ENCODE measurements at regions not wholly inside any gene's neighbourhood (a gene's known extent, or its start where the extent isn't known, plus 50 kb on each side); places are given as distances from the start of the nearest gene placed in this dataset.
A peak's percentile ranks its signal among the peaks of the same experiment; 100 is the strongest.

- TF ChIP-seq CHD7 (IDR thresholded peaks at IDR 0.05; ENCODE audit: insufficient replicate concordance, low read length), result no peak
- TF ChIP-seq CEBPB (IDR thresholded peaks at IDR 0.05; ENCODE audit: low read depth, low read length), result peak; percentile 58; the same call in 1 of the 2 replicates
Observed at GRCh38 chr18:34951625-34952379, 89.4 kb upstream of the MAPRE2 start (continued).

Measured in H1 (cell line).